ENCODE measurements at regions not wholly inside any gene's neighbourhood (a gene's known extent, or its start where the extent isn't known, plus 50 kb on each side); places are given as distances from the start of the nearest gene placed in this dataset.
"Not testable (repeated sequence)": the region's sequence is repeated elsewhere in the genome, so short reads cannot be mapped to it uniquely, and the experiment has no call there.

GRCh38 chr15:34488973-34489959, 51.7 kb upstream of the GOLGA8A start:
- not testable (repeated sequence) for TF ChIP-seq EZH2phosphoT487 (IDR thresholded peaks at IDR 0.05; ENCODE audit: insufficient read depth, low read depth); EZH2 (IDR thresholded peaks at IDR 0.05; ENCODE audit: insufficient read depth, poor library complexity, severe bottlenecking)
